ENCODE measurements at regions not wholly inside any gene's neighbourhood (a gene's known extent, or its start where the extent isn't known, plus 50 kb on each side); places are given as distances from the start of the nearest gene placed in this dataset.

DNA sequence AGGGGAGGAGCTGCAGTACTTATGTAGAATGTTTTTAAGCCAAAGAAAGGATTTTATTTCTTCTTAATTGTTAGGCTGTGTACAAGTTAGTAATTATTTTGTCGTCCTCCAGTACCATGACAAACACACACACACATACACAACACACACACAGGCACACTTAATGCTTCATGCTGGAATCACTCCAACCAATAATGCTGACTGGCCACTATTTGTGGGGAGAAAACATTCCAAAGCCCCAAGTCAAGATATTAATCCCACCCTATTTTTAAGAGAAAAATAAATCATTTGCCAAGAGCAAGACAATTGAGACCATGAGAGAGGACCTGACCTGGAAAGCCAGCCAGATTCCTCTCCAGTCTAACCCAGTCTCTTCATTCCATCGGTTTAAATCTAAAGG, 51.8 kb upstream of the TMCO5A start:
- H4K20me1 ChIP-seq (ENCODE audit: control insufficient read depth, insufficient read depth, low read depth, low read length): no peaks in the 10 kb centered on the region
- H3K4me3 ChIP-seq (ENCODE audit: low read length): no peak overlapping the region
- H3K4me1 ChIP-seq (ENCODE audit: control insufficient read depth, low read length): no peaks in the 10 kb centered on the region
- no peak for TF ChIP-seq CTCF (IDR thresholded peaks at IDR 0.05; ENCODE audit: low read depth, low read length, poor library complexity, severe bottlenecking)
- H3F3A ChIP-seq (ENCODE audit: control insufficient read depth, insufficient read depth): no peaks in the 10 kb centered on the region
- H3K79me2 ChIP-seq (ENCODE audit: control insufficient read depth, low read length): no peaks in the 10 kb centered on the region
- no peak overlapping the region for H3K27ac ChIP-seq (ENCODE audit: low read depth, low read length)
- H3K36me3 ChIP-seq (ENCODE audit: control insufficient read depth, low read length): no peaks in the 10 kb centered on the region
- no peaks in the 10 kb centered on the region for H3K27me3 ChIP-seq (ENCODE audit: control insufficient read depth, low read length)
- H3K4me2 ChIP-seq (ENCODE audit: low read length): no peak overlapping the region
- H3K9me2 ChIP-seq (replicated peaks; ENCODE audit: control insufficient read depth, low read length): no peaks in the 10 kb centered on the region
- no peaks in the 10 kb centered on the region for H3K9me3 ChIP-seq (ENCODE audit: control insufficient read depth, insufficient read depth, low read length)
